SK-N-SH treated with all-trans-retinoic acid at 6 μM for 48 hours (cell line): ENCODE measurements at regions not wholly inside any gene's neighbourhood (a gene's known extent, or its start where the extent isn't known, plus 50 kb on each side); places are given as distances from the start of the nearest gene placed in this dataset.

Experiments used
- PATZ1 ChIP-seq: fragments of 250-450 bp; sonication (Bioruptor Pico); IDR thresholded peaks from 2 replicates; pipeline ENCODE4 v1.8.0; 2020; ENCODE audit warnings: mild to moderate bottlenecking, moderate library complexity, borderline replicate concordance
- ZNF565 ChIP-seq: fragments of 450-650 bp; formaldehyde crosslinking; conservative IDR thresholded peaks from 2 replicates; pipeline ENCODE4 v1.5.0; 2020; ENCODE audit warnings: low read depth, mild to moderate bottlenecking, moderate library complexity
- ZNF8 ChIP-seq: fragments of 450-650 bp; formaldehyde crosslinking; IDR thresholded peaks from 2 replicates; pipeline ENCODE4 v1.5.0; 2020; ENCODE audit warnings: mild to moderate bottlenecking, moderate library complexity

- TF ChIP-seq ZNF565 (CRISPR knock-in tag) (no peak), ZNF8 (CRISPR knock-in tag) (no peak), PATZ1 (CRISPR knock-in tag) (no peak)
Observed at GRCh38 chrX:34810916-34811315, 131.7 kb upstream of the FAM47B start.
